Myocyte (in vitro differentiated cells): ENCODE measurements at regions not wholly inside any gene's neighbourhood (a gene's known extent, or its start where the extent isn't known, plus 50 kb on each side); places are given as distances from the start of the nearest gene placed in this dataset.

Source experiments
- DNase-seq: peaks from one replicate; pipeline ENCODE4 v3.0.0-alpha.2; 2012; ENCODE audit warnings: low read depth

GRCh38 chr5:63351164-63351563 is 611.1 kb downstream of the HTR1A start:
- no peak for DNase-seq

DNA sequence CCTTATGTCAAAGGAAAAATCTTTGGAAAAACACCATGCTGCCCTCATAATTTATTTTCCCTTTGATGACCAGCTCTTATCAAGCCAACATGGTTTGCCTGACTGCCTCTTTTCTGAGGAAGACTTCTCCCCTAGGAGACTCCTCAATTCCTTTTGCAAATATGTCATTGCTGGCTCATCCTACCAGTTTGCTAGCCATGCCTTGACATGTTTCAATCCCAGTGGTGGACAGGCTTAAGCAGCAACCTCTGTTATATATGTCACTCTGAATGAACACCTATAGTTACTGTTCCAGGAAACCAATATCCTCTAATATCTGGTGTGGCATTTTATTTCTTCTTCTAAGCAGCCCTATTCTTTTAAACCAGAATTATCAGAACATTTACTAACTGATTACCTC is 615.8 kb downstream of the HTR1A start:
- DNase-seq = no peak

GRCh38 chr5:63341442-63341841 is 620.8 kb downstream of the HTR1A start:
- no peak for DNase-seq

DNA sequence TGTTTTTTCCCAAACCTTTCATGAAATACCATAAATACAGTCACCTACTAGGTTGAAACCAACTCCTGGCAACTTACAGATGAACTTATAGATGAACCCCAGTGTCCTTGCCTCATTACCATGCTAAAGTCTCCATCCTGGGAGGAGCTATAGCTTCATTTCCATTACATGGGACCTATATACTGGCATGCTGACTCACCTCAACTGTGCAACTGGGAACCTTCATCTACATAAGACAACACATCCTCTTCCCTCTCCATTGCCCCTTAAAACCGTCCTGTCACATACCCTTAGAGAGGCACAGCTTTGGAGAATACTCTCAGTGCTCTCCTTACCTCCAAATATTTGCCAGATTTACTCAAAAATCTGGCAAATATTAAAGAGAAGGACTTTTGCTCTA is 638.3 kb downstream of the HTR1A start:
- DNase-seq = no peak

GRCh38 chr5:63314551-63314950 is 647.7 kb downstream of the HTR1A start:
- DNase-seq = no peak

DNA sequence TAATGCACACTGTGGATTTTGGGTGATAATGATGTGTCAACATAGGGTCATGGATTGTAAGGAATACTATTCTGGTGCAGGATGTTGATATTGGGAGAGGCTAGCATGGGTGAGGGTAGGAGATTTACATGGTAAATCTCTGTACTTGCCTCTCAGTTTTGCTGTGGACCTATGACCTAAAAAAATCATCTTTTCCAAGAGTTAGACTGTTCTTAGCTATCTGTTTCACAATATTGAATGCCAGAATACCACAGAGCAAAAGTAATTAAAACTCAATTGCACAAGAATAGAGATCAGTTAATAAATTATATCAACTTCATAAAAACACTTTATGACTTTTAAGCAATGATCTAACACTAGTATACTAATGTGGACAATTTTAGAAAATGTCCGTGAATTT is 651.6 kb downstream of the HTR1A start:
- no peak for DNase-seq

DNA sequence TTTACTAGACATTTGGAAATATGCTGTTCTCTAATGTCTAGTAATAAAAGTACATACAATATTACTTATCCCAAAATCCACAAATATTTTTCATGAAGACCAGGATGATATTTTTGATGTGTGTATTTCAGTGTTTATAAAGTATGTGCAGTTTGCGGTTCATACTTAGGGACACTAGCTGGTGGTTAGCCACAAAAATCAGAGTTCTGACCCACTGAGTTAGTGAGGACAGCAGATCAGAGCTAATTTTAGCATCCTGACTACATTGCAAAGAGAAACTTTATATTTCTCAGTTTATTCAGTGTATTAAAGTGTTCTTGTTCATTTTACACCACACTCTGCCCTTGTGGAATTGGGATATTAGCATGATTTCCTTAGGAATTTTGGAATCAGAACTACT is 655.3 kb downstream of the HTR1A start:
- peak; percentile 22 for DNase-seq

DNA sequence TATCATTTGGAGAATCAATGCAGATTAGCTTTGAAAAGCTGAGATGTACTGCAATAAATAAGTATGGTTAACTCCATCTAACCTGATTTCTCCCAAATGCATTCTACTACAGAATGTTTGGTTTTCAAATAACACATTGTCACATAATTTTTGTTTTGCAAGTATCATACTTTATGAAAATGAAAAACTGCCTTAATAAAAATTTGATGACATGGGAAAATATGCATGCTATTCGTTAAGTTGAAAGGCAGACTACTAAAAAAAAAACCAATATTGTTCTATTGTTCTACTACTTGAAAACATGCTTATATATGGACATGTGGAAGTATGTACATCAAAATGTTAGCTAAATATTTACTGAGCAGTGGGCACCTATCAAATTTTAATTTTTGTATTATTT is 668.9 kb downstream of the HTR1A start:
- no peak for DNase-seq

DNA sequence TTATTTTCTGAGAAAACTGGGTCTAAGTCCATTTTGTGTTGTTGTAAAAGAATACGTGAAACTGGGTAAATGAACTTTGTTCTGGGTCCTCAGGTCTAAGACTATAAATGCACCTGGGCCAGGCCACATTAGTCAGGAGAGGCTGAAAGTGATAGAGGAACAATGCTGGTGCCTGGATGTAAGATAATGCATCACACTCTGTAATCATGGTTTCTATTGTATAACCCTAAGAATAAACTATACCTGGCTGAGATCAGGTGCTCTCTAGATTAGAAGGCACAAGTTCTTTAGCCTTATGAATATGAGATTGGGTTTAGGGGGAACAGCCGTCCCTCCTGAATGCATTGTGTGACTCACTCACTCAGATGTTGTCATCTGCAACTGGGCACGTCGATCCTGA is 675.5 kb downstream of the HTR1A start:
- DNase-seq = no peak

DNA sequence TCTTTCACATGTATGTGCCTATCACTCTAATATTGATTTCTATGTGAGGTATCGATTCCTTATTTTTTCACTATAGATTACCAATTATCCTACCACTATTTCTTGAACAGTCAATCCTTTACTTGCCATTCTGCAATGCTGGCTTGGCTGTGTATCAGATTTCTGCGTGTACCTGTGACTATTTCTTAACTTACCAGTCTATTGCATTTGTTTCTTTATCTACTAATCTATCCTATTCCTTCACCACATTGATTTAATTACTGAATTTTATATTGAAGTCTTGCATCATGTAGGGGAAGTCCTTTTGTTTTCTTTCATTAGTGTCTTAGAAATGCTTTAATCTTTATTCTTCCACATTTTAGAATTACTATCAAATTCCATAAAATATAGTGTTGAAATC is 684.8 kb downstream of the LRRC70 start:
- DNase-seq = no peak

GRCh38 chr5:63262185-63262981 is 683.8 kb downstream of the LRRC70 start:
- DNase-seq = no peak

- no peak for DNase-seq
Measured at GRCh38 chr5:63261695-63262094, 683.1 kb downstream of the LRRC70 start.

DNA sequence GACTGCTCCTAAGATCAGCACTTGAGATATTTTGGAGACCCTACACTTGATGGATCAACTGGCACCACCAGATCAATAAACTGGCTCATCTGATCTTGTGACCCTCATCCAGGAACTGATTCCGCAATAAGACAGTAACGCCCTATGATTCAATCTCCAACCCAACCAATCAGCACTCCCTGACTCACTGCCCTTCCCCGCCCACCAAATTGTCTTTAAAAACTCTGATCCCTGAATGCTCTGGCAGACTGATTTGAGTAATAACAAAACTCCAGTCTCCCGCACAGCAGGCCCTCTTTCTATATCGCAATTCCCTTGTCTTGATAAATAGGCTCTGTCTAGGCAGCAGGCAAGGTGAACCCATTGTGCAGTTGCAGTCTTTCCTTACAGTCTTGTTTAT is 677.0 kb downstream of the LRRC70 start:
- DNase-seq = no peak

- no peak for DNase-seq
Measured at GRCh38 chr5:63250939-63251338, 672.3 kb downstream of the LRRC70 start.

GRCh38 chr5:63249960-63250359 is 671.3 kb downstream of the LRRC70 start:
- no peak for DNase-seq

DNA sequence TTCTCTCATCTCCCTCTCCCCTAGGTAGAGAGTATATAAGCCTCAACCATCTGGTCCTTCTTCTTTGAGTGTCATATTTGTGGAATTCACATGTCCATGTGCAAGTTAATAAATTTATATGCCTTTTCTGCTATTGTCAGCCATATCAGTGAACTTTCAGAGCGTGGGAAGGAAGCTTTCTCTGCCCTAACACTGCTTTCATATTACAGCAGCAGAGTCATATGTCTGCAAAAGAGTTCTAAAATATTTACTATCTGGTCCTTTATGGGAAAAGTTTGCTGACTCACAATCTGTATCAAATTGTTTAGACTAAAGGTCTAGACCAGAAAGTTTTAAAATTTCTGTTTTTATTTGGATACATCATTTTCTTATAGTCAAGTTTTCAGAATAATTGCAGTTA is 669.0 kb downstream of the LRRC70 start:
- DNase-seq = no peak

DNA sequence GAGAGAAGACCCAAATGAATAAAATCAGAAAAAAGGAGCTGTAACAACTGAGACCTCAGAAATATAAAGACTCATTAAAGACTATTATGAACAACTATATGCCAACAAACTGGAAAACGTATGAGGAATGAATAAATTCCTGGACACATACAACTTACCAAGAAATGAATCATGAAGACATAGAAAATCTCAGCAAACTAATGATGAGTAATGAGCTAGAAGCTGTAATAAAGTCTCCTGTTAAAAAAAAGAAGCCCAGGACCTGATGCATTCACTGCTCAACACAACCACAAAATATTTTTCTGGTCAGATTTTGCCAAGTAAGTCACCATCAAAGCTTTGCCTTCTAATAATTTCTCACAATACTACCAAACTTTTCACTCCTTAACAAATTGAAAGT is 666.7 kb downstream of the LRRC70 start:
- DNase-seq = no peak

DNA sequence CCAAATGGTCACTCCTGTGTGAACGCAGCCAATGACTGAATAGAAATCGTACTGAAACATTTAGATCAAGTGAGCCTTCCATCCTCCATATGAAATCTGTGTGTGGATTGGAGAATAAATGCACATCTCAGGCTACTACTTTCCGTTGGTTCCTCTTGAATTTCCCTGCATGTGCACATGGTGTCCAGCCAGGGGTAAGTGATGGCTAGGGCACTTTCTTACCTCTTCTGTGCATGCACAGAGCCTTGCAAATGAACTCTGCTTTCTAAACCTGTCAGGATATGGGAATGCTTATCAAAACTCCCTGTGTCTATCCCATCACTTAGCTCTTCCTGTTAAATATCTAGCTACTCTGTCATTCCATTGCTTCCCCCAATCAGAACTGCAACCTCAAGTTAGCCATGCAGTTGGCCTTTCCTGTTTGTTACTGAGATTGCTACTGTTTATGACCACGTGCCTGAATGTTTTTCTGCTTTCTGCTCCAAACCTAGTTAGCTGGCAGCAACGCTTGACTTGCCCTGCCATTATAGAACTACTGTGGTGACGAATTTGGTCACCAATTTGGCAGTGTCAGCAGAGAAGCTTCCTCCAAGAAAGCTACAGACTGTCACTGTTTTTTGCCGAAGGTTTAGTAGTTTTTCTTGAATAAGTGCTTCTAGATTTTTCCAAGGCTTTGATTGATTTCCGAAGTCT is 661.6 kb downstream of the LRRC70 start:
- DNase-seq = no peak

DNA sequence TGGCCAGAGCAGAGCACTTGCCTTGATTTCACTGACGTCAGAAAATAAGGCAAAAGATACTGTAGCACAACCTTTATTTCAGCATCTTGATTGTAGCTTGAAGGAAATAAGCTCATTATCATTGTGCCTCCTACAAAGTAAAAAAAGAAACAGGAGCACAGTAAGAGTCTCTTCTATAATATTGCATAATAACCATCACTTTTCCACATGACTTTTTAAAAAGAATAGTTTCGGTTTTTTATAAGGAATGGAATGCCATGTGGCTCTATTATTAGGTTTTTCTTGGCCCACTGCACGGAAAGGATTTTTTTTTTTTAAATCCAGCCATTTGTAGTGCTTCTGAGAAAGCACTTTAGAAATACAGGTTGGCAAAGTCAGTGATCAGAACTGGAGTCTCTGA is 655.3 kb downstream of the LRRC70 start:
- DNase-seq = no peak

- no peak for DNase-seq
Measured at GRCh38 chr5:63233361-63233760, 654.7 kb downstream of the LRRC70 start.

GRCh38 chr5:63230754-63231153 is 652.1 kb downstream of the LRRC70 start:
- no peak for DNase-seq

DNA sequence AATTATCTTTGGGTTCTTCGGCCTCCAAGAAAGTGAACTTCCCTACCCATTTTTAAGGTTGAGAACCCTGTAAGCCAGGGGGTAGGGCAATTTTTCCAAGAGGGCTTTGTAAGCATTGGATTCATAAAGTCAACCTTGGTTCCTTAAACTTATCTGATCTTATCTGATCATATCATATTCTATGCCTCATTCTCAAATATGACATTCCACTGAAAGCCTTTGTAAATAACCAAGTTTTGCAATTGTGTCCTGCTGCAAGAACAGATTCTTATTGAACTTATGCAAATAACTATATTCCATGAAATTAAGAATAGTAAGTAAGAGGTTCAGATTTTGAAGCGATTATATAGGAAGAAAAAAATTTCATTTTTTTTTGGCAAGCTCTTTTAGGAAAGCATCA is 649.5 kb downstream of the LRRC70 start:
- DNase-seq = no peak

DNA sequence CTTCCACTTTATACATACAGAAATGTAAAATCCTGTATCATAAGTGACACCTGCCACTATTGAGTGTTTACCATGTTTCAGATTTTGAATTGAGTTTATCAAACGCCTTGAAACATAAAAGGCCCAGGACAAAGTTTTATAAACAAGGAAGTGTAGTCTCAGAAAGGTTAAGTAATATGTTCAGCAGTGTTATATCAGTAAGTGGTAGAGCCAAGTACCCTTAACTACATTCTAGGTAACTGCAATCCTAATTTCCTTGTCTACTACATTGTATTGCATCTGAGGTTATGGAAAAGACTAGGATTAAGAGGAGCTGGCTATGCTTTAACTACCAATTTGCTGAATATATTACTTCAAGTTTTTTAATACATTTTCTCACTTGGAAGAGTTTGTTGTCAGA is 641.6 kb downstream of the LRRC70 start:
- DNase-seq = no peak
